Testis (tissue), 2 donors: ENCODE measurements at regions not wholly inside any gene's neighbourhood (a gene's known extent, or its start where the extent isn't known, plus 50 kb on each side); places are given as distances from the start of the nearest gene placed in this dataset.

Experiments used
- DNase-seq: peaks from one replicate; pipeline ENCODE4 v3.0.0-alpha.2; 2019
- H3K27ac ChIP-seq, 2 donors: fragments of 200-600 bp; sonication (generic); one replicate each; pipeline ENCODE4 v1.5.1; 2019
- H3K27me3 ChIP-seq: fragments of 200-600 bp; sonication (generic); one replicate; pipeline ENCODE4 v1.5.1; 2019
- H3K36me3 ChIP-seq: fragments of 200-600 bp; sonication (generic); one replicate; pipeline ENCODE4 v1.5.1; 2017; ENCODE audit warnings: low read depth; ENCODE audit errors: missing control alignments
- H3K4me1 ChIP-seq: fragments of 200-600 bp; sonication (generic); one replicate; pipeline ENCODE4 v1.5.1; 2019
- H3K4me3 ChIP-seq, 2 donors: fragments of 200-600 bp; sonication (generic); one replicate each; pipeline ENCODE4 v1.5.1; 2017 to 2019
- H3K9me3 ChIP-seq: fragments of 200-600 bp; sonication (generic); one replicate; pipeline ENCODE4 v1.5.1; 2017
- POLR2A ChIP-seq: fragments of 450-650 bp; IDR thresholded peaks from one replicate; pipeline ENCODE4 v1.6.1; 2017; ENCODE audit warnings: antibody characterized with exemption, mild to moderate bottlenecking, moderate library complexity
- WGBS, 2 donors: methylation state at CpG; one replicate each; pipeline ENCODE4 v1.1.5; 2018; 5-methylcytosine and 5-hydroxymethylcytosine counted together
- intact Hi-C: fragments of 100-400 bp; cut with DNase I; formaldehyde crosslinking; loops from one replicate; pipeline ENCODE4 v1.15.1; 2023; ENCODE audit warnings: low total_unique reads
- TF ChIP-seq, protein P1 (sequence below), 3 experiments: fragments of 450-650 bp in 2 of 3; fragments of 200-600 bp in 1 of 3; sonication (generic) in 1 of 3; IDR thresholded peaks; one replicate each; pipeline ENCODE4 v1.5.1; 2016 to 2019; ENCODE audit warnings: antibody characterized with exemption in 3 of 3, mild to moderate bottlenecking in 2 of 3, moderate library complexity in 1 of 3

DNA sequence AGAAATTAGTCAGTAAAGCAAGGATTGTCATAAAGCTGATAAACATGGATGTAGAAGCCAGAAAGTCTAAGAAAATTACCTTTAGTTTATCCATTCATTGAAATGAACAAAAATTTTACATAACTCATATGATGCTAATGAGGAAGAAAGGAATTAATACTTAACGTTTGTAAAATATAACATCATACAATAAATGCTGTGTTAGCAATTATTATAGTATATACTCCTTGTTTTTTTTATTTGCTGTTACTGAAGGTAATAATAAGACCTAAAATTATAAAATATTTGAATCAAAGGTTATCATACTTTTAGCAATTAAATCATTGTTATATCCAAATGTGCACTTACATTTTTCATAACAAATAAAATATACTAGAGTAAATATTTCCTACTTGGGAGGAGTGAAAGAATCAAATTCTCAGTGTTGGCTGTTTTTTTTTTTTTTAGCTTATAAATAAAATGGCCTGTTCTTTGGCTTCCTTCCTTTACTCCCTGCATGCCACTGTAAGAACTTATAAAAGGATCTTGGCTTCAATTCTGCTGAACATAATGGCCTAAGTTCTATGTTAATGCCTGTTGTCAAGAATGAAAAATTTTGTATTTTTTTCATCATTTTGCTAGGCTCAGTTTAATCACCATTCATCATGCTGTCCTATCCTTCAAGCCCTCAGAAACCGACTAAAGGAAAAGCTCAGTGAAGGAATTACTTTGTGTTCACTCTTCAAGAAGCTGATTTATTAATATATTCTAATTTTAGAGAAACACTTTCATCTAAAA, 167.4 kb upstream of the SLITRK1 start:
- no peak overlapping the region for H3K27ac ChIP-seq
- TF ChIP-seq, protein P1, sequence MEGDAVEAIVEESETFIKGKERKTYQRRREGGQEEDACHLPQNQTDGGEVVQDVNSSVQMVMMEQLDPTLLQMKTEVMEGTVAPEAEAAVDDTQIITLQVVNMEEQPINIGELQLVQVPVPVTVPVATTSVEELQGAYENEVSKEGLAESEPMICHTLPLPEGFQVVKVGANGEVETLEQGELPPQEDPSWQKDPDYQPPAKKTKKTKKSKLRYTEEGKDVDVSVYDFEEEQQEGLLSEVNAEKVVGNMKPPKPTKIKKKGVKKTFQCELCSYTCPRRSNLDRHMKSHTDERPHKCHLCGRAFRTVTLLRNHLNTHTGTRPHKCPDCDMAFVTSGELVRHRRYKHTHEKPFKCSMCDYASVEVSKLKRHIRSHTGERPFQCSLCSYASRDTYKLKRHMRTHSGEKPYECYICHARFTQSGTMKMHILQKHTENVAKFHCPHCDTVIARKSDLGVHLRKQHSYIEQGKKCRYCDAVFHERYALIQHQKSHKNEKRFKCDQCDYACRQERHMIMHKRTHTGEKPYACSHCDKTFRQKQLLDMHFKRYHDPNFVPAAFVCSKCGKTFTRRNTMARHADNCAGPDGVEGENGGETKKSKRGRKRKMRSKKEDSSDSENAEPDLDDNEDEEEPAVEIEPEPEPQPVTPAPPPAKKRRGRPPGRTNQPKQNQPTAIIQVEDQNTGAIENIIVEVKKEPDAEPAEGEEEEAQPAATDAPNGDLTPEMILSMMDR (IDR thresholded peaks at IDR 0.05): no peak
- no peak for TF ChIP-seq POLR2A
- intact Hi-C loops: no loop called here
- WGBS, 2 donors: 47 to 52% methylated on average over 2 of the region's 2 CpGs
- no peaks in the 10 kb centered on the region for H3K4me1 ChIP-seq
- H3K27me3 ChIP-seq: no peaks in the 10 kb centered on the region
- no peak for DNase-seq
- no peak overlapping the region for H3K4me3 ChIP-seq
- no peaks in the 10 kb centered on the region for H3K9me3 ChIP-seq
- no peaks in the 10 kb centered on the region for H3K36me3 ChIP-seq

DNA sequence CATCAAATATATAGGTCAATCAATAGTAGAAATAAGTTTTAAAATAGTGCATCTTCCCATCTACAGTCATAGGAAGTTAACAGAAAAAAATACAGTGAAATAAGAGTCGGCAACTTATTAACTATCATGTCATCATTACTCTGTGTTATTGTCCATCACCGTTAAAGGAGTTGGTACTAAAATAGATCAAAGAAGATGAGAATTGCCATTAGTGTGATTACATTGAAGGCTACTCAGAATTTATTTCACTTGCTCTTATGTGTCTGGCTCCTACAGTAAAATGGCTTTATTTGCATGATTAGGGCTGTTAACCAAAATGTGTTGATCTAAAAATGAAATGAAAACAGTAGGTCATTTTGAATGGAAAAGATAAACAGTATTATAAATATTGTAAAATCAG, 162.5 kb upstream of the SLITRK1 start:
- intact Hi-C loops: no loop called here
- WGBS, 2 donors: 63 to 70% methylated on average over 2 of the region's 2 CpGs
- Histone ChIP-seq H3K4me3 (no peak overlapping the region), H3K27ac (no peak overlapping the region), H3K4me1 (no peaks in the 10 kb centered on the region), H3K36me3 (no peaks in the 10 kb centered on the region), H3K27me3 (no peaks in the 10 kb centered on the region), H3K9me3 (no peaks in the 10 kb centered on the region)
- TF ChIP-seq, protein P1 (IDR thresholded peaks at IDR 0.05): no peak
- TF ChIP-seq POLR2A: no peak
- no peak for DNase-seq

DNA sequence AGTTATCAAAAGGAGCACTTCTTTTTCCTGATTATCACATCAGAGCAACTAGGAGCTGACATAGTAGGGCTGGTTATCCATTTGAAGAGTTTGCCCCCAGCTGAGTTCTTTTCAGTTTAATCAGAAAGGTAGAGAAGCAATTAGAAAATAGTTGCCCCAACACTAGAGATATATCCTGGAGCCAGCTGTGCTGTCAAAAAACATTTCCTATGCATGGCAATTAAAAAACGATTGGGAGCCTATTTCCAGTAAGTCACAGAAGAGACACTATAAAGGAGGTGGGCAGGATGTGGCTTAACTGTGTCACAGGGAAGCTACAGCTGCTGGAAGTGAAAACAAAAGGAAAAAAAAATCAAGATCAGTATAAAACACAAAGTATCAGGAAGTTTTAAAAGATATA, 155.7 kb upstream of the SLITRK1 start:
- intact Hi-C loops: no loop called here
- Histone ChIP-seq H3K36me3 (no peaks in the 10 kb centered on the region), H3K4me1 (no peaks in the 10 kb centered on the region), H3K27ac (no peak overlapping the region), H3K9me3 (no peaks in the 10 kb centered on the region), H3K27me3 (no peaks in the 10 kb centered on the region), H3K4me3 (no peak overlapping the region)
- TF ChIP-seq, protein P1 (IDR thresholded peaks at IDR 0.05): no peak
- TF ChIP-seq POLR2A: no peak
- 25 to 32% methylated on average over 1 of the region's 1 CpG for WGBS, 2 donors
- no peak for DNase-seq

DNA sequence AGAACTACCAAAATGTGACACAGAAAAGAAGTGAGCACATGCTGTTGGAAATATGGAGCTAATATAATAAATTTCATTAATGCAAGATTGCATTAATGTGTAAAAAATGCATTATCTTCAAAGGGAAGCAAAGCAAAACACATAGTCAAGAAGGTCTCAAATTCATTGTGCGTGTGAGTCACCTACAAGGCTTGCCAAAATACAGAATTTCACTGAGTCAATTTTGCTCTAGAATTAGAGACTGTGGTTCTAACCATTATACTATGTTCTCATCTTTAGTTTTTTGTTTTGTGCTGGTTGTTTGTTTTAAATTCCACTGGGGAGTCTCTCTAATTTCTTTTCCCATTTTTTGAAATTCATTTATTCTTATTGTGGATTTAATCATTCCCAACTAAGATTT, 149.8 kb upstream of the SLITRK1 start:
- Histone ChIP-seq H3K27me3 (no peaks in the 10 kb centered on the region), H3K4me3 (no peak overlapping the region), H3K27ac (no peak overlapping the region), H3K4me1 (no peaks in the 10 kb centered on the region), H3K36me3 (no peaks in the 10 kb centered on the region), H3K9me3 (no peaks in the 10 kb centered on the region)
- intact Hi-C loops: no loop called here
- no peak for TF ChIP-seq POLR2A
- TF ChIP-seq, protein P1 (IDR thresholded peaks at IDR 0.05): no peak
- no peak for DNase-seq
- 49 to 90% methylated on average over 1 of the region's 1 CpG for WGBS, 2 donors

DNA sequence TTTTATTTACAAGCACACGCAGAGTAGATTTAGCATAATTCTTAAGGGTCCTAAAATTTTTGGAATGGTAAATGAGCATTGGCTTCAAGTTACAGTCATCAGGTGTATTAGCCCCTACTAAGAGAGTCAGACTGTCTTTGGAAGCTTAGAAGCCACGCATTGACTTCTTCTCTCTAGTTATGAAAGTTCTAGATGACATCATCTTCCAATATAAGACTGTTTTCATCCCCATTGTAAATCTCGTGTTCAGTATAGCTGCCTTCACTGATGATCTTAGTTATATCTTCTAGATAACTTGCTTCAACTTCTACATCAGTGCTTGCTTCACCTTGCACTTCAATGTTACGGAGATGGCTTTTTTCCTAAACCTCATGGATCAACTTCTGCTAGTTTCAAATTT, 148.8 kb upstream of the SLITRK1 start:
- DNase-seq: no peak
- 91 to 95% methylated on average over 4 of the region's 4 CpGs for WGBS, 2 donors
- H3K4me1 ChIP-seq: no peaks in the 10 kb centered on the region

More for the DNA sequence above, 148.8 kb upstream of the SLITRK1 start:
- Histone ChIP-seq H3K27me3 (no peaks in the 10 kb centered on the region), H3K27ac (no peak overlapping the region), H3K4me3 (no peak overlapping the region), H3K9me3 (no peaks in the 10 kb centered on the region), H3K36me3 (no peaks in the 10 kb centered on the region)
- TF ChIP-seq, protein P1 (IDR thresholded peaks at IDR 0.05): no peak
- TF ChIP-seq POLR2A: no peak
- intact Hi-C loops: no loop called here
